GM18858 (cell line): ENCODE measurements at regions not wholly inside any gene's neighbourhood (a gene's known extent, or its start where the extent isn't known, plus 50 kb on each side); places are given as distances from the start of the nearest gene placed in this dataset.

Source experiments
- ATAC-seq: cut with Tn5 transposase; IDR thresholded peaks from one replicate; pipeline ENCODE4 v1.9.1; 2021; ENCODE audit not compliant: unreplicated experiment

DNA sequence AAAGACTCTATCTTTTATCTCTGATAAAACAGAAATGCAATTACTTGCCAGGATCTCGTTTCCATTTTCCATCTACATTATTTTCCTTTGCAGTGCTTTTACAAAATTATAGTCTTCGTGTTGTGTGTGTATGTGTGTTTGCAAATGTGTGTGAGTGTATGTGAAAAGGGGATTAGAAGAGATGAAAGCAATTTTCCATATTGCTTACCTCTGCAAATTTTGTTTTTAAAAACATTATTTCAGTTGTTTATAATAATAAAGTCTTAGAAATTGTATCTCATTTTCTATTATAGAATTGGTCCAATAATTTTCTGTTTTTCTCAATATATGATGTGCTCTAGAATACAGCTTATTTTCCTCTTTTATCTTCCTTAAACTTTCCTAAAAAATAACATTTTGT lies 421.3 kb upstream of the ANKRD30A start:
- no peak for ATAC-seq

DNA sequence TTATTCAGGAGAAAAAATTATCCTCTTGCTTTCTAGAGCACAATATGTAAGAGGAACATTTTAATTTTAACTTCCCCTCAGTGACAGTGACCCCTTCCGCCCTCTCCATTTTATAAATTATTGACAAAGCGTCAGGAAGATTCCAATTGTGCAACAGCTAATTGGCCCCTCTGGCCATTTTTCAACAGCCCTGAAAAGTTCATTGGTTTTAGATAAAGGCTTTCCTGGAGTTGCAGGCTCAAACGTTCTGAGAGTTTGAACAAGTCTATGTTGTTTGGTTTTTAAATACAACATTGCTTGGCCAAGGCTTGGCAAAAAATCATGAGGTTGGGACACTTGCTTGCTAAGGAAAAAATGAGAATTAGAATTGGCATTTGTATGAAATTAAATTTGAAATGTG lies 422.2 kb upstream of the ANKRD30A start:
- no peak for ATAC-seq

DNA sequence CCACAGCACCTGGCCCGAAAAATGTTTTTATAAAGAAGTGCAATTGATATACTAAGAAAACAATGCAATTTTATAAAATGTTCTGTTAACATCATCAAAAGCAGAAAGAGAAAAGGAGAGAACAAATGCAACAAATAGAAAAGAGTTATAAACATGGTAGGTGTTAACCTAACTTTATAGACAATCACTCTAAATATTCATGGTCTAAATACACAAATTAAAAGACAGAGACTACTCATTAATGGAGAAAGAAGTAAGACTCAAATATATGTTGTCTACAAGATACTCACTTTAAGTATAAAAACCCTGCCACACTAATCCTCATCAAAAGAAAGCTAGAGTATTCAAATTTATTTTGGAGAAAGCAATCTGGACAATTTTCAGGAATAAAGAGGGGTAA lies 425.3 kb upstream of the ANKRD30A start:
- ATAC-seq: no peak

DNA sequence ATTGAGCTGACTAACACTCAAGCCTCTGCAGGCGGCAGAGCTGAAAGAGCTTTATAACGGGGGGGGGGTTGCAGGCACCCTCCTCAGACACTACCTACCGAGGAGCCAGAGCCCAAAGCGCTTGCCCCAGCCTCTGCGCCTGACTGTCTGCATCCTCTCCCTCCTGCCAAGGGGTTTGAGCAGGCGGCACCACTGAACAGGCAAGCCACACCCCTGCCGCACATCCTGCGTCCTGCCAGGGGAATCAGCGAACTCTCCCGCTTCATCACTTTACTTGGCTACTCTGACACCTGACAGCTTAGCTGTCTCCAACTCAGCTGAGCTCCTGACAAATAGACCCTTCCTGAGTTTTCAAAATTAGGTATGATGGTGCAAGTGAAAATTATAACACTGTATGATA lies 432.6 kb upstream of the ANKRD30A start:
- ATAC-seq: no peak

DNA sequence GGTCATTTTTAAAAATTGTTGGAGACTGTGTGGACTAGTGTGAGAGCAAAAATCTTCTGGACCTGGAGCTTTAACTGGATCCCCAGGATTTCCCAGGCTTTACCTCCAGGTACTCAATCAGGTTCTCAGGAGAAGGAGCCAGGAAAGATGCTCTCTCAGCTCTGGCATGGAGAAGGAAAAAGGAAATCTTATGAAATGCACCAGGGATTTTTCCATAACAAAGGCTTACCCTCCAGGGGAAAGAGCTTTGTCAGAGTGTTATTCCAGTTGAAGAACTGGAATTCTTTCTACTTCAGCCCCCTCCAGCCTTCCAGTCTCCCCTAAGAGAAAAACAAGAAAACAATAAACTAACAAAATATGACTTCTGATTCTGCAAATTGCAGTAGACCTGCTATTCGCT lies 436.7 kb upstream of the ANKRD30A start:
- no peak for ATAC-seq

DNA sequence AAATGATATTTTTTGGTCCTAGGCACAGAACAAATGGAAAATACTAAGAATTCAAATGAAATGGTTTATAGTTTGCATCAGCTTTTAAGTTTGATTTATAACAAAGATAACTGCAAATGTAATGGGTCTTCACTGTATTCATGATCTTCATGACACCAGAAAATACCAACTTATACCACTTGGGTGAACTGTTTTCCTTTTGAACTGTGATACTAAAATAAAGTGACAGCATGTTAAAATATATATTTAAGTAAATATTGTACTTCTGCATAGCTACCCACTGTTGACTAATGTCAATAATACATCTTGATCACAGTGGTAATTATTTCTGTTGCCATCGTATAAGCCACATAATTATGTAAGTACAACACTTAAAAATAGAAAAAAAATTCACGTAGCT lies 442.0 kb upstream of the ANKRD30A start:
- no peak for ATAC-seq

DNA sequence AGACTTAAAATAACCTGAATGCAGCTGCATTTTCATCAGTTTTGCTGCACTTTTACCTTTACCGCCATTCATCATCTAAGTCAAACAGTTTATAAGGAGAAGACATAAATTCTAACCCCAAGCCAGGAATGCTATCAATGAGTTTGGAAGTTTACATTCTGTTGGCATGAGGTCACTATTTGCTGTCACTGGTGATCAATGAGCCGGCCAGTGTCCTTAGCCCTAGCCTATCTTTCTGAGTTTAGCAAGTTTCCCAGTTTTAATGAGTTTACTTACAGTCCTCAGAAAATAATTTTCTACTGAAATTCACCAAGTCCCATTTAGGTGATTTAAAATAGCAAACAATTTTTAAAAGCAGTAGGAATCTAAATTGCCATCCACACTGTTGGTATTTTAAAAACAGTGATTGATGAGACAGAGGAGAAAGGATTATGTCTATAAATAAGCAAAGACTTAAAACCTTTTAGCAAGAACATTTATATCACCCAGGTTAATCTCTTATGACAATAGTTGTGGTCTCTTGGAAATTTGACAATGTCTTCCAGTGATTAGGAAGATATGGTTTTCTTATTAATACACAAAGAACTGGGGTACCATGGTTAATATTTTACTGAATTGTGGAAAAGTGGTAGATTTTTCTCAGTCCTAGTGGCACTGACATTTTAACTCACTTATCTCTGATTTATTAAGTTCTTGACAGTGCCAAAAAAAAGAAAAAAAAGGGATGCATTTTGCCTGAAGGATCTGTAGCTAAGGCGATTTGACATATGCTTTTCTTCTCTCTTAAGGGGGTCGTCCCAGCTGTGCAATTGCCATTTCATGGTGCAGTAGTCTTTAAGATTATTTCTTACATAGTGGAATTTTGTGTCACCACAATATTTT lies 443.4 kb upstream of the ANKRD30A start:
- no peak for ATAC-seq

DNA sequence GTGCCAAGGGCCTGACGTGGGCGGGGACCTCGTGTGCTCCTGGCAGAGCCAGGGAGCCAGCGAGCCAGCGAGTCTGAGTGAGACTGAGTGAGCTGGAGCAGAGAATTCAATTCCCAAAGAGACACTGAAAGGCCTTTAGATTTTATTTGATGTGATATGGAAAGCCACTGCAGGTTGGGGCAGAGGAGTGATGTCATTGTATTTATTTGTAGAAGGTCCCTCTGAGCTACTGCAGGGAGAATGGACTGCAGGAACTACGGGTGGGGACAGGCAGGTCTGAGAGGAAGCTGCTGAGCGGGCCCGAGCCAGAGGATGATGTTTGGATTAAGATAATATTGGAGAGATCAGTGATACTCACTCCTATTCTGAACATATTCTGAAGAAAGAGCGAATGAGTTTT lies 445.8 kb upstream of the ANKRD30A start:
- no peak for ATAC-seq

DNA sequence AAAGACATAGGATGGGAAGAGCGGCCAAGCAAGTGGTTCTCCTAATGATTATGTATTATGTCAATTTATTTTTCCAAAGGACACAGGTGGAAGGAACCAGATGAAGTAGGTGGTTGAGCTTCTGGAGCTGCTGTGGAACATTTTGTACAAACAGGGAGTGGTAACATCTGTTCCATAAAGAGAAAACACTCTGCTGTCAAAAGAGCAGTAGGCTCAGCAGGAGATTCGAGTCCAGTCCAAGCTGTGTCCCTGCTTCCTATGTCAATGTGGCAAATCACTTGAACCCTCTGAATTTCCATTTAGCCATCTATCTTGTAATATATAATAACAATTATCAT lies 448.0 kb upstream of the ANKRD30A start:
- no peak for ATAC-seq

DNA sequence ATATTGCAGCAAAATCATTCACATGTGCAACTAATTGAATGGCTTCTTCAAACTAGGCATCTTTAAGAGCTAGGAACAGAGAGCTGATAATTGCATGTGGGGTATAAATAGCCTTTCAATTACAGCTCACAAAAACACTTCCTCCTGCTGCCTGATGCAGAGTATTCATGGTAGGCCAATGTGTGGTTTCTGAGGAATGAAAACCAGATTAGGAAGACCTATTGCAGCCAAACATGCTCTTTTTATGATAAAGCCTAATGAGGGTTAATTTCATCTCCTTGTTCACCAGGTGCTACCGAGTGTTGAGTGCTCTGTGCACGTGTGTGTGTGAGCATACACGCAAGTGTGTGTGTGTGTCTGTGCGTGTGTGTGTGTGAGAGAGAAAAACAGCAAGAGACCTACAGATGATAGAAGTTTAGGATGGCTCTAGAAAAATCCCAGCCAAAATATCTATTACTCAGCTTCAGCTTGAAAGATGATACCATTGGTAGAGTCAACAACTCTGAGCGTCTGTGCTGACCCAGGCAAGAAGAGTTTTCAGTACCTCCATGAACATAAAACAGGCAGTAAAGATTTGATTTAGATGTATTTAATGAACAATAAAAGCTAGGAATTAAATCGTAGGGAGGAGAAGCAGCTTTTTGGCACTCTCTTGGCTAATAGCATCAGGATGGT lies 448.5 kb upstream of the ANKRD30A start:
- ATAC-seq: no peak

DNA sequence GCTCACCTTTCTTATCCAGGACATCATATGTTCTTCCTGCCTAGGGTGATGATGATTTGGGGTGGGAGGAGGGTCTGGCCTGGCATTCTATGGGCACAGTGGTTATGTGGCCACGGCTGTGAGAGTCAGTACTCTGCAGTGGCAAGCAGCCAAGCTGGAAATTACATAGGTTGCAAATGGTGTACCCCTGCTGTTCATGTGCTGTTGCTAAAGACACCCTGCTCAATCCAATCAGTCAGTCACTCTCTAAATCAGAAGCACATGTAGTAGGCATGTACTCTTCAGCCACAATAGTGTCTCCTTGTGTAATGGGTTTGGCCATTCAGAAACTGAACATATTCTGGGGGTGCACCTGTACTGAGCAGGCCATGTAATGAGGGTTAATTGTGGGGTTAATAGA lies 449.1 kb upstream of the ANKRD30A start:
- no peak for ATAC-seq

DNA sequence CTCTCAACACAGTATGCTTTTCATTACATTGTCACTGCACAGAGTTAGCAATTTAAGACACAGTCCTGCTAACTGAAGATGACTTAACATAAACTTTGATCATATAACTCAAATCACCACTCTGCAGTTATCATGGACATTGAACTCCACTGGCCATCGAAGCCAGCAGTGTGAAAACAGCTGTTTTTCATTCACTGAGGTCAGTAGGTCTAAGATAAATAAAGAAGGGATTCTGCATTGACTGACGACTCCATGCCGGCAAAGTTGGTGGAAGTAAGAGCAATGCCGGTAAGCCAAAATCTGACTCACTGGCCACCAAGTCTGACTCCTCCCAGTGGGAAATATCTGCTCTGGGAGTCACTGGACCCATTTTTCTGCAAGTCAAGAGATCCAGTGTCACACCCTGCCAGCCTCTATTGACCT lies 449.9 kb upstream of the ANKRD30A start:
- ATAC-seq: no peak

DNA sequence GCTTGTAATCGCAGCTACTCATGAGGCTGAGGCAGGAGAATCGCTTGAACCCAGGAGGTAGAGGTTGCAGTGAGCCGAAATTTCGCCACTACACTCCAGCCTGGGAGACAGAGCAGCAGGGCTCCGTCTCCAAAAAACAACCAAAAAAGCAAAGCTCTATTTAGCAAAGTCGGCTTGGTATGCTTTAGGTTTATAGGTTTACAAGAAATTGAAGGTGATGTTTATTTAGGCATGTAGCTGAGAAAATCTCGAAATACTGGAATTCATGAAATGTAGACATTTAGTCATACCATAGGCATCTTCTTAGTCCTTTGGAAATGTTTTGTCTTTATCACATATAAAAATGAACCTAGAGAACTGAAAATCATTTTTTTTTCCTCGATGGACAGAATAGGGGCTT lies 453.8 kb upstream of the ANKRD30A start:
- ATAC-seq: no peak

DNA sequence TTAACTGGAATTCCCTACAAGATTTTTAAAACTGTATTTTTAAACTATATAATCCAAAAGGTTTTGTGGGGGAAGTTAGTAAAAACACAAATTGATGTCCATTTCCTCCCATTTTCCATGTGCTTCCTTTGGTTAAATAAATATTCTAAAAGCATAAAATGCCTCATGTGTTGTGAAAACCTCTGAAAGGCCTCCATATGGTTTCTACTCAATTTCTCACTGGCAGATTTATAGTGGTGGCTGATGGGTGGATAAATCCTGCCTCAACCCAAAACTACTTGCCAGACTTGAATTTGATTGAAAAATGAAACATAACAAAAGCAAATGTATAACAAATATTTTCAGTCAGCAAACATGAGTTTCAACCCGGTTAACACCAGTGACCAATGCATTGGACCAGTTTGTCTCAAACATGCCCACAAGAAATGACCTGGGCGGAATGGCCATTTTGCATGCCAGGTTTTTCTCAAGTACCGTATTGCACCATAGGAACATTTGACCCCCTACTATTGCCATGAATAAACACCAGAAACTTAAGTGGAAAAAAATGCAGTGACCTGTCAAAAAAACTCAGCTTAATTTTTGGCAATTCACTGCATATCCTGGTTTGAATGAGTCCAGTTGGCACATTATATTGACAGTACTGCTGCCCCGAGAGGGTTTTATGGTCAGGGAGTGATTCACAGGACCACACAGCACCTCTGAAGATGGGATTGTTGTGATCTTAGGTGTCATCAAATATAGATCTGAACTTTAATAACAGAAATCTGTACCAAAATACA lies 454.6 kb upstream of the ANKRD30A start:
- ATAC-seq: no peak

DNA sequence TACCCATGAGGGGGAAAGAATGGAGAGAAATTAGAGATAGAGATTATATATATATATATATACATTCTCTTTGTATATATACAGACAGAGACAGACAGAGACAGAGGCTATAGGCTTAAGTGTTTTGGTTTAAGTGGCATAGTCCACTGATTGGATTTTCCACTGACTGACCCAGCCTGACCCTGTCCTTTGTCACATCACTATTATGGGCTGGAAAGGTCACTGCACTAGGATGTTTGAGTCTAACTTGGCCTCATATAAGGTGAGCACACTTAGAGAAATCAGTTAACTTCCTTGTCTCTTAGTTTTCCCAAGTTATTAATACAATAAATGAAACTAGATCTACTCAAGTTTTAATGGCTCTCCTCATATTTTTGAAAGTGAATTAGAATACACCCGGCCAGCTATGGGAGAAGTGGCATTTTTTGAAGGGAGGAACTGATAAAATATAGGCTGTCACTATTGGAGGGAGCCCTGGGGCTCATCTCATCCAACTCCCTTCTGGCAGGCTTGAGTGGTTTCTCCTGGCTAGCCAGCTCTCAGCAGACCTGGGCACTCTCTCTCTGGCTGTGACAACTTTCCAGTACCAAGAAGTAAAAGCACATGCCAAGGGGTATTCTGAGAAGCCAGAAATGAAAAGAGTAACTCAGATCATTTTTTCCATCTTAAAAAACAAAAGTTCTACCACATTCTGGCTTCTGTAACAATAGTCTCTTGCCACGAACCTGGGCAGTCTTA lies 455.6 kb upstream of the ANKRD30A start:
- no peak for ATAC-seq

DNA sequence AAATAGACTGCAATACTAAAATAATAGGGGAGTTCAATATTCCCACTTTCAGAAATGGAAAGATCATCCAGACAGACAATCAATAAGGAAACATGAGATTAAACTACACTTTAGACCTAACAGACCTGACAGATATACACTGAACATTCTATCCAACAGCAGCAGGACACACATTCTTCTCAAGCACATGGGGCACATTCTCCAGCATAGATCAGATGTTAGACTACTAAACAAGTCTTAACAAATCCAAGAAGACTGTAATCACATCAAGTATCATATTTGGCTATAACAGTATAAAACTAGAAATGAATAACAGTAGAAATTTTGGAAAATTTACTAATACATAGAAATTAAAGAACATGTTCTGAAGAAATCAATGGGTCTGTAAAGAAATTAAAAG lies 458.9 kb upstream of the ANKRD30A start:
- no peak for ATAC-seq

DNA sequence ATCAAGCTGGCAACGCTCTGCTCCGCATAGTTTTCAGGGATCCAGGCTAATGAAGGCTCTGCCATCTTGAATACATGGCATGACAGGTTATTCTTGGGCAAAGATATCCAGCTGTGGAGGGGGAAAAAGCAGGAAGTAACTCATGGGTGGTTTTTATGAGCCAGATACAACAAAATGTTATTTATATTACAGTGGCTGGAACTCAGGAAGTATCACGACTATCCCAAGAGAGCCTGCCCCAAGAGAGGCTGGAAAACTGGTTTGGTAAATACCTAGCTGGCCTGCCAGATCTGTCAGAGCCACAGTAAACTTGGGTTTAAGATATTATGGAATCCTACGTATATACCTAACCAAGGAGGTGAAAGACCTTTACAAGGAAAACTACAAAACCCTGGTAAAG lies 462.8 kb upstream of the ANKRD30A start:
- no peak for ATAC-seq

DNA sequence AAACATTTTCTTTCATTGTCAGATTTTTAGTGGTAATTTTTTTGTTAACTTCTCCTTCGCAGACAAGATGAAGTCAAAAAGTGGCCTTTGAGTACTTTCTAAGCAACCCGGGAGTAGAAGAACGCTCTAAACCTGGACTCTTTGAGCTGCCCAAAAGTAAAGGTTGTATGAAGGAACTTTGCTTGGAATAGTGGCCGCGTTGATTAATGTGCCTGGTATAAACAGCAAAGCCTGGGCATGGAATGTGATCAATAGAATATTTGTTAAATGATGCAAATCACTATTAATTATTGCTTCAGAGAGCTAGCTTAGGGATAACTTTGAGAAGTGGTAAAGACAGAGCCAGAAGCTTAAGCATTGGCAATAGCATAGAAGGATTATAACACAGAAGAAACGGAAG lies 475.1 kb upstream of the ANKRD30A start:
- ATAC-seq: no peak

DNA sequence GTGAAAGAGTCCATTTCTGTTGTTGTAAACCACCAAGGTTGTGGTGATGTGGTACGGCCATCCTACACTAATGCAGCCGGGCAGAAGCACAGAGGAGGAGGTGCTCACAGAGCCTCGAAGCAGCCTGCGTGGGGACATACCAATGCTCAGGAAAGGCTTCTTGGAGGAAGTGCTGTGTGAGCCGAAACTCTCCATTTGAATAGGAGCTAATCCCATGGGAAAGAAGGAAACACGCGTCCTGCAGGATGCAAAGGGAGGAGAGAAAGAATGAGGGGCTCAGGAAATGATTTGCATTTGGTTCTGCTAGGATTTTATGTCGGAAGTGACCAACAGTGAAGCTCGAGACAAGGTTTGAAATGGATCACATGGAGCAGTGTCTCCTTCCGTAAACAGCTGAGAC lies 477.9 kb upstream of the ANKRD30A start:
- no peak for ATAC-seq

DNA sequence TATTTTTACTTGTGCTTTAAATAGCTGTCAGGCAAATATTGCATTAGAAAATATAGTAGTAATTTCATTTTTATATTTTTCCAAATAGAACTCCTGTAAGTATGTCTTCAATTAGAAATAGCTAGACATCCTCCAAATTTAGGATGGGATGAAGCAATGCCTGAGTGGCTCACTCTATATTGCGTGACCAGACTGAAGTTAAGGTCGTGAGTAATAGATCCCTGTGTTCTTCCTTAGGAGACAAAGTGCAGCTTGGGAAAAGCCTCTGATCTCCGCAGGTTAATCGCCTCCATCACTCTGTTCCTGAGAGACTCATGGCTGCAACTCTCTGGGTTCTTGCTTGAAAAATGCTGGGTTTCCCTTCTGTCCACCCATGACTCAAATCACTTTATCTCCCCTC lies 484.8 kb upstream of the ANKRD30A start:
- ATAC-seq: no peak

DNA sequence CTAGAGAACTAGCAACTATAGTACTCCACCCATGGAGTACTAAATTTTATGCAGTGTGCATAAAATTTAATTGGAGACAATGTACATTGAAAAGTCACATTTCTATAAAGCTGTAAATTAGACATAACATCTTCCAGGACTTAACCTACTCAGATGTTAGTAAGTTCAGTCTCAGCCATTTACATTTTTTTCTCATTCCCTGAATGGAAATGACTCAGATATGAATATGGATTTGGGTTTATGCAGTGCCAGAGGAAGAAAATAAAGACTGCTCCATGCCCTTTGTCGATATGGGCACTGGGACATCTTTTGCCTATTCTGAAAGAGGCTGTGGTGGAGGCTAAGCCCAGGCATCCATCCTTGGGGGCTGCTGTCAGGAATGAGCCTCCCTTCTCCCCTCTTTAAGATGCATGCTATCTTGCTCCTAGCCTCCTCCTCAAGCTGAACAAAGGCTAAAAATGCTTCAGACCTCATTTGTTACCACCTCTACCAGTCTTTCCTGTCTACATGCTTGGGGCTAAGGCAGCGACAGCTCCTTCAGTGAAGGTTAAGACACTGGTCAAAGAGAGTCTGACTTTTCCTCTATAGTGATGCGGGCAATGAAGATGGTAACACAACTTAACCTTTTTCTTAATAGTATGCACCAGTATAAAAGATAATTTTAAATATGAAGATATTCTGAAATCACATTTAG lies 486.8 kb upstream of the ANKRD30A start:
- ATAC-seq: no peak
